ENCODE measurements at regions not wholly inside any gene's neighbourhood (a gene's known extent, or its start where the extent isn't known, plus 50 kb on each side); places are given as distances from the start of the nearest gene placed in this dataset.

- peak overlapping the region; percentile 50 for H3K27ac ChIP-seq (ENCODE audit: low read length)
- peak overlapping the region; percentile 10; the same call in 1 of the 2 replicates for H3K4me2 ChIP-seq (ENCODE audit: low read length)
- peaks cover 4% of the 10 kb centered on the region for H3F3A ChIP-seq (ENCODE audit: low read length, unreplicated experiment)
- no peaks in the 10 kb centered on the region for H3K79me2 ChIP-seq (ENCODE audit: low read length)
- H3K9ac ChIP-seq (ENCODE audit: low read length): no peak overlapping the region
- BruUV-seq (replicated peaks): no TSS peak
- DNase-seq (peak; percentile 87), ATAC-seq (peak; percentile 77)
- intact Hi-C loops (cut with micrococcal nuclease): no loop called here
- no peak for TF ChIP-seq EZH2 (IDR thresholded peaks at IDR 0.05; ENCODE audit: low read length, unreplicated experiment)
- TF ChIP-seq CTCF (conservative IDR thresholded peaks at IDR 0.05; ENCODE audit: low read depth, low read length): no peak
- TF ChIP-seq EZH2phosphoT487 (IDR thresholded peaks at IDR 0.05; ENCODE audit: borderline replicate concordance, low read length): no peak
- H3K9me2 ChIP-seq (replicated peaks; ENCODE audit: low read length): no peaks in the 10 kb centered on the region
- H3K9me3 ChIP-seq (ENCODE audit: low read length): peaks cover 7% of the 10 kb centered on the region; the same call in 1 of the 2 replicates
- no peak overlapping the region for H3K4me3 ChIP-seq (ENCODE audit: low read length)
- H4K20me1 ChIP-seq (ENCODE audit: low read length): no peaks in the 10 kb centered on the region
- ChIA-PET POLR2A (ENCODE audit: unreplicated experiment) (no interaction called here), CTCF (no interaction called here)
- no peaks in the 10 kb centered on the region; the same call in 1 of the 2 replicates for H3K36me3 ChIP-seq (ENCODE audit: low read depth, low read length)
- no peaks in the 10 kb centered on the region for H3K27me3 ChIP-seq (ENCODE audit: low read length)
- no peak overlapping the region for H2AFZ ChIP-seq (ENCODE audit: low read length)
- H3K4me1 ChIP-seq (ENCODE audit: insufficient read depth, low read length): peaks cover 12% of the 10 kb centered on the region
Measured at GRCh38 chr10:108735380-108735779, 1187.9 kb downstream of the XPNPEP1 start.

GRCh38 chr10:108721874-108722273, 1201.4 kb downstream of the XPNPEP1 start:
- DNase-seq (peak; percentile 60), ATAC-seq (peak; percentile 96)
- H3K79me2 ChIP-seq (ENCODE audit: low read length): no peaks in the 10 kb centered on the region
- H3F3A ChIP-seq (ENCODE audit: low read length, unreplicated experiment): no peaks in the 10 kb centered on the region
- H3K36me3 ChIP-seq (ENCODE audit: low read depth, low read length): no peaks in the 10 kb centered on the region
- H3K9ac ChIP-seq (ENCODE audit: low read length): no peak overlapping the region
- intact Hi-C loops (cut with micrococcal nuclease): loop anchor here (5.0 to 10.0 kb wide), 2 partner anchors 65 to 117 kb away; no protein-coding TSS in a partner anchor
- ChIA-PET POLR2A (ENCODE audit: unreplicated experiment) (no interaction called here), CTCF (interaction anchor here (0.7 kb wide), 1 partner anchor 124 kb away, joined by 3 read pairs; no protein-coding TSS in a partner anchor)
- no peak for TF ChIP-seq EZH2 (IDR thresholded peaks at IDR 0.05; ENCODE audit: low read length, unreplicated experiment)
- TF ChIP-seq EZH2phosphoT487 (IDR thresholded peaks at IDR 0.05; ENCODE audit: borderline replicate concordance, low read length): no peak
- TF ChIP-seq CTCF (conservative IDR thresholded peaks at IDR 0.05; ENCODE audit: low read depth, low read length): no peak
- H3K27me3 ChIP-seq (ENCODE audit: low read length): no peaks in the 10 kb centered on the region
- no peaks in the 10 kb centered on the region for H3K9me2 ChIP-seq (replicated peaks; ENCODE audit: low read length)
- no peaks in the 10 kb centered on the region for H3K4me1 ChIP-seq (ENCODE audit: insufficient read depth, low read length)
- H3K27ac ChIP-seq (ENCODE audit: low read length): peak overlapping the region; percentile 16; the same call in 1 of the 2 replicates
- no peak overlapping the region for H3K4me3 ChIP-seq (ENCODE audit: low read length)
- no TSS peak for BruUV-seq (replicated peaks)
- H4K20me1 ChIP-seq (ENCODE audit: low read length): no peaks in the 10 kb centered on the region
- H3K4me2 ChIP-seq (ENCODE audit: low read length): no peak overlapping the region
- H3K9me3 ChIP-seq (ENCODE audit: low read length): no peaks in the 10 kb centered on the region
- no peak overlapping the region for H2AFZ ChIP-seq (ENCODE audit: low read length)

GRCh38 chr10:108716352-108716751, 1207.0 kb downstream of the XPNPEP1 start:
- no peak overlapping the region for H3K4me2 ChIP-seq (ENCODE audit: low read length)
- H2AFZ ChIP-seq (ENCODE audit: low read length): no peak overlapping the region
- no peaks in the 10 kb centered on the region for H3K4me1 ChIP-seq (ENCODE audit: insufficient read depth, low read length)
- H3K9me3 ChIP-seq (ENCODE audit: low read length): no peaks in the 10 kb centered on the region
- H3K9ac ChIP-seq (ENCODE audit: low read length): no peak overlapping the region
- no peaks in the 10 kb centered on the region for H3K36me3 ChIP-seq (ENCODE audit: low read depth, low read length)
- no peaks in the 10 kb centered on the region for H3K79me2 ChIP-seq (ENCODE audit: low read length)
- ATAC-seq (peak; percentile 20; the same call in 1 of the 2 replicates), DNase-seq (no peak)
- H3F3A ChIP-seq (ENCODE audit: low read length, unreplicated experiment): no peaks in the 10 kb centered on the region
- H3K27me3 ChIP-seq (ENCODE audit: low read length): no peaks in the 10 kb centered on the region
- H3K4me3 ChIP-seq (ENCODE audit: low read length): no peak overlapping the region
- CTCF ChIA-PET: no interaction called here
- POLR2A ChIA-PET (ENCODE audit: unreplicated experiment): no interaction called here
- H3K27ac ChIP-seq (ENCODE audit: low read length): no peak overlapping the region
- no peaks in the 10 kb centered on the region for H4K20me1 ChIP-seq (ENCODE audit: low read length)
- intact Hi-C loops (cut with micrococcal nuclease): no loop called here
- no TSS peak for BruUV-seq (replicated peaks)
- no peaks in the 10 kb centered on the region for H3K9me2 ChIP-seq (replicated peaks; ENCODE audit: low read length)
- TF ChIP-seq CTCF (conservative IDR thresholded peaks at IDR 0.05; ENCODE audit: low read depth, low read length): no peak
- TF ChIP-seq EZH2 (IDR thresholded peaks at IDR 0.05; ENCODE audit: low read length, unreplicated experiment): no peak
- no peak for TF ChIP-seq EZH2phosphoT487 (IDR thresholded peaks at IDR 0.05; ENCODE audit: borderline replicate concordance, low read length)
